Stimulated activated CD8-positive, alpha-beta memory T cell treated with anti-CD3 and anti-CD28 coated beads, Interleukin-12 subunit alpha, Interleukin-12 subunit beta, amount 100 ng/mL, for 4 hours (primary cell): ENCODE measurements at regions not wholly inside any gene's neighbourhood (a gene's known extent, or its start where the extent isn't known, plus 50 kb on each side); places are given as distances from the start of the nearest gene placed in this dataset.
"Not testable (repeated sequence)": the region's sequence is repeated elsewhere in the genome, so short reads cannot be mapped to it uniquely, and the experiment has no call there.

ENCODE experiments used
- DNase-seq: peaks from one replicate; pipeline ENCODE4 v3.0.0-alpha.2; 2020; ENCODE audit warnings: low read depth

GRCh38 chr3:95759614-95760301 is 1054.6 kb upstream of the EPHA6 start:
- DNase-seq = no peak

DNA sequence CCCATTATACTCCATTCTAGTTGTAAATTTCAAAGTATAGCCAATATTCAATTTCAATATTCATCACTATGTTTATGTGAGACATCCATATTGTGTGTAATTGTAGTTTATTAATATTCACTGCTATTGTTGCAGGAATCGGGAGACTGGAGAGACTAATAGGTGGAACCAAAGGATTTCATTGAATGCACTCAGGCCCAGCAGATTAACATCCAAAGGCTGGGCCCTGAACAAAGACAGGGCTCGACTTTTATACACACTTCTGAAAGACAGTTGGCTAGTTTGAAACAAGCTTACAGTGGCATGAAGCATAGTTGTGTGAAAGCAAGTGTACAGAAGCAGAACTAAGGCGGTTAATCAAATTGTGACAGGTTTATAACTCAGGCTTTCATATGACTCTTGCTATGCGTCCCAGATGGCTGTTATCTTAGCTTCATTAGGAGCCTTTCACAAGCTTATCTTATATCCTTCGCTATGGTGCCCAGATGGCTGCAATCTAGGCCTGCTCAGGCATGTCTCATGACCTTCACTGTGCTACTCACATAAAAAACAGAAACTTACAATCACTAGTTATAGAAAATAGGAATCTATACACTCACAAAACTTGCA is 1038.8 kb upstream of the EPHA6 start:
- DNase-seq = no peak

DNA sequence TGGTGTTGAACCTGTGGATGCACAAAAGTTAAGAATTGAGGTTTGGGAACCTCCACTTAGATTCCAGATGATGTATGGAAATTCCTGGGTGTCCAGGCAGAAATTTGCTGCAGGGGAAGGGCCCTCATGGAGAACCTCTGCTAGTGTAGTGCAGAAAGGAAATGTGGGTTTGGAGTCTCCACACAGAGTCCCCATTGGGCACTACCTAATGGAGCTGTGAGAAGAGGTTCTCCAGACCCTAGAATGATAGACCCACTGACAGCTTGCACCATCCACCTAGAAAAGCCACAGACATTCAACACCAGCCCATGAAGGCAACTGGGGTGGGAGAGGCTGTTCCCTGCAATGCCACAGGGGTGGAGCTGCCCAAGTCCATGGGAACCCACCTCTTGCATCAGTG is 1032.8 kb upstream of the EPHA6 start:
- no peak for DNase-seq

- DNase-seq = no peak
These were observed 1025.3 kb upstream of the EPHA6 start for GRCh38 chr3:95789111-95789510.

DNA sequence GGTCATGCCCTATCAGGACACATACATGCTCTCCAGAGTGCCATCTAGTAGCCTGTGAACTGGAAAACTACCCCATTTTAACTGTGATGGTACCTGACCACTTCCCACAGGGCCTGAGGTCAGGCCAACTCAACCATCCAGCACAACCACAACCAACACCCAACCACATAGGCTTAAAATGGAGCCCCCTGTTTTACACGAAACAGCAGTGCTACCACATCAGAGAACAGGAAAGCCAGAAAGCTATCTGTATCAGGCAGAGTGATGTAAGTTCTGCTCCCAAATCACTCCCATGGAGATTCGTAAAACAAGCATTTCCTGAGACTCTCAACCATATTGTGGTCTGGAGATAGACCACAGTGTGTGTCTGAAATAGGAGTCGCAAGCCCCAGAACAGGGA is 1017.3 kb upstream of the EPHA6 start:
- no peak for DNase-seq

DNA sequence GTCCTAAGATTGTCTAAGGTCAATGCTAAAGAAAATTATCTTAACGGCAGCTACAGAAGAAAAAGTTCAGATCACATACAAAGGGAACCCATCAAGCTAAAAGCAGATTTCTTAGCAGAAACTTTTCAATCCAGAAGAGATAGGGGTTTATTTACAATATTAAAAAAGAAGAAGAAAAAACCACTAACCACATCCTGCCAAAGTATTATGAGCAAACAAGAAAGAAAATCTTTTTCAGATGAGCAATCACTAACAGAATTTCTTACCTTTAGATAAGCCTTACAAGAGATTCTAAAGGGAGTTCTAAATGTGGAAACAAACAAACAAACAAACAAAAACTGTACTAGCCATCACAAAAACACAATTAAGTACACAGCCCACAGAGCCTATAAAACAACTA is 1015.8 kb upstream of the EPHA6 start:
- no peak for DNase-seq

- no peak for DNase-seq
These were observed 1003.9 kb upstream of the EPHA6 start for GRCh38 chr3:95810462-95810861.

DNA sequence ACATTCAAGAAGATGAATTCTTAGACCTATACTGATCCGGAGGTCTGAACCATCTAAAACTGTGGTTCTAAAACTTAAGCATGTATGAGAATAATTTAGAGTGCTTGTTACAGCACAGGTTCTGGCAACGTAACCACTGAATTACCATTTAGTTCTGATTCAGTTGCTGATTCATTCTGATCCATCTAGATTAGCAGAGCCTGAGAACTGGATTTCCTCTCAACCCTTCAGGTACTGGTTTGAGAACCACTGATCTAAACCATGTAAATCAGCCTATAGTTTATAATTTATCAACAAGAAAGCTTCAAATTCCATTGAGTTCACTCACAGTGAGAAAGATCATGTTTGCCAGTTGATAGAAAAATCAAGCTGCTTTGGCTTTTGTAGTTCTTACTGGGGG is 1001.1 kb upstream of the EPHA6 start:
- no peak for DNase-seq

DNA sequence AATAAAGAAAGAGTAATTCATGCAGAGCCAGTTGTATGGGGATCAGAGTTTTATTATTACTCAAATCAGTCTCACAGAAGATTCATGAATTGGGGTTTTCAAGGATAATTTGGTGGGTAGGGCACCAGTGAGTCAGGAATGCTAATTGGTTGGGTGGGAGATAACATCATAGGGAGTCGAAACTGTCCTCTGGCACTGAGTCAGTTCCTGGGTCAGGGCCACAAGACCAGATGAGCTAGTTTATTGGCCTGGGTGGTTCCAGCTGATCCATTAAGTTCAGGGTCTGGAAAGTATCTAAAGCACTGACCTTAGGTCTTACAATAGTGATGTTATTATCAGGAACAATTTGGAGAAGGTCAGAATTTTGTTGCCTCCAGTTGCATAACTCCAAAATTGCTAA is 998.6 kb upstream of the EPHA6 start:
- DNase-seq = no peak

GRCh38 chr3:95826419-95826818 is 988.0 kb upstream of the EPHA6 start:
- no peak for DNase-seq

GRCh38 chr3:95832146-95832545 is 982.2 kb upstream of the EPHA6 start:
- DNase-seq = no peak

GRCh38 chr3:95860628-95861027 is 953.8 kb upstream of the EPHA6 start:
- DNase-seq = not testable (repeated sequence)

DNA sequence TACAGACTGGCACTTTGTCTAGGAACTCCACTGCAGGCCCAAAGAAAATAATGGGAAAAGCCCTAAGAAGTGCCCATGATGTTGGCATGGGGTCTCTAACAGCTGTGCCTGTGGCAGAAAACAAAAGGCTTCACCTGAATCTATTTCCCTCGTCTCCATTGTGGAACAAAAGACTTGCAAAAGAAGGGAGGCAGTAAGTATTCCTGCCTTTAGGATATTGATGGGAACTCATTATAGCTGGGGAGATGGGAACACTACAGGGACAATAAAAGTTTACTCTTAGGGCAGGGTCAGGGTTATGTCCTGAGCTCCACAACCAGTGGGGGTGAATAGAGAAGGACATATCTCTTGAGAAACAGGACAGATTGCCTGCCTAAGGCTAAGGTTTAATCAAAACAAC is 930.6 kb upstream of the EPHA6 start:
- DNase-seq = no peak

DNA sequence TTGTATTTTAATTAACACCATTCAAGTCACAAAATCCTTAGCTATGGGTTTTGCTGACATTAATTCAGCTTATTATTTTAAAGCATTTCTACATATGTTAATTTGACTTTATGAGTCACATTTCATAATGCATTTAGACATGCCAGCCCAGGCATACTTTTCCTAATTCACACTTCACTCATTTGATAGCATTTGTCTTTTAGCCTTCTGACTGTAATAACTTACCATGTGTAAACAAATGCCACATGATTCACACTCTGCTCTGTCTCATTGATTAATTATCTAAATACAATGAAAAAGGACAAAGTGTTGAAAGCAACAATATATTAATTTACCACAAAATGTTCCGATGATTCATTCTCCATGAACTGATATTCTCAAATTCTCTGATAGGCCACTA is 927.8 kb upstream of the EPHA6 start:
- DNase-seq = no peak

DNA sequence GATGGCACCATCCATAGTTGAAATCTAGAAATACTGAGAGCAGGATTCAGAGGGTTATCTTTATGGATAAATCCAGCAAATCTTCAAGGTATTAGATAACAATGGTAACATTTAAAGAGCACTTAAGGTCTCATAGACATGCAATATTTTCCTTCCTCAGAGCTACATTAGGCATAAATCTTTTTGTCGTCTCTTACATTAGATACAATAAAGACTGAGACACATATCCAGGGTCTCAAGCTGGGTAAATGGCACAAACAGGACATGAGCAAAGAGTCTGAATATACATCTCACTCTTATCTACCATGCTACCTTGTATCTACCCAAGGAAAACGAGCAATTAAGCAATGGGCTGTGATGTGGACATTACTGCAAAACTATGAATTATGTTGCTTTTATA is 927.3 kb upstream of the EPHA6 start:
- no peak for DNase-seq

DNA sequence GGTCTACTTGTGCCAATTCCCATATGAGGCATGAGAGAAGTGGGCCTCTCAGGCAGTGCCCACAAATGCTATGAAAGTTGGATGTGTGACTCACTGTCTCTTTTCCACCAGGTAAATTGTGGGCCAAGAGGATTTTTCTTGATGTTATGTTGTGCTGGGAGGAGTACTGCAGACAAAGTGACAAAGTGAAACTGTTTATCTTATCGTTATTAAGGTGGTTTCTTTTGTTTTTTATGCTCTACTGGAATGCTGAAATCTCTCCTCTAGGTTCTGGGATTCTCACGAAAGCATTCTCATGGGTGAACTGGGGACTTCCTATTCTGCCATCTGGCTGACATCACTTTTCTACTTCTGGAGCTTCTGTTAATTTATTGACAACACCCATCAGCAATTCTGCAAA is 919.6 kb upstream of the EPHA6 start:
- DNase-seq = no peak

DNA sequence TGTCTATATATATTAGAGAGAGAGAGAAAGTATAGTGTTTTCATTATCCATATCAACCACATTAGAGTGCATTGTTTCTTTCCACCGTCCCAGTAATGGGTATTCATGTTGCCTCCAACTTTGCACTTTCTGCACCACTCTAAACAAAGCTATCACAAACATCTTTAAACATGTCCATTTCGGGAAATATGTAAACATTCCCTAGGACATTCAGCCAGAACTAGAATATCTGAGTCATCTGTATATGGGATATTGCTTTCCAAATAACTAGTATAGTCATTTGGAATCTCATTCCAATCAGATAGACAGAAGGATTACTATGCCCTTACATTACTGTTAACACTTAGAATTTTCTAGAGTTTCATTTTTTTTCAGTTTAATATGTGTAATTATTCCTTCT is 914.9 kb upstream of the EPHA6 start:
- DNase-seq = no peak

DNA sequence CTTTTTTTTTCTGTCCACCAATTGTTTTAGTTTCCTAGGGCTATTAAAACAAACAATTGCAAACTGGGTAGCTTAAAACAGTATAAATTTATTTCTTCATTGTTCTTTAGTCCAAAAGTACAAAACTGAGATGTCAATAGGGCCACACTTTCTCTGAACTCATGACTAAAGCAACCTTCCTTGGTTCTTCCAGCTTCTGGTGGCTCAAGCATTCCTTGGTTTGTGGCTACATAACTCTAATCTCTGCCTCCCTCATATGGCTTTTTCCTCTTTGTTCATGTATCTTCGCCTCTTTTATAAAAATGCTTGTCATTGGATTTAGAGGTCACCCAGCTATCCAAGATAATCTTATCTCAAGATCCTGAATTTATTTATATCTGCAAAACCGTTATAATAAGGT is 914.5 kb upstream of the EPHA6 start:
- DNase-seq = no peak

DNA sequence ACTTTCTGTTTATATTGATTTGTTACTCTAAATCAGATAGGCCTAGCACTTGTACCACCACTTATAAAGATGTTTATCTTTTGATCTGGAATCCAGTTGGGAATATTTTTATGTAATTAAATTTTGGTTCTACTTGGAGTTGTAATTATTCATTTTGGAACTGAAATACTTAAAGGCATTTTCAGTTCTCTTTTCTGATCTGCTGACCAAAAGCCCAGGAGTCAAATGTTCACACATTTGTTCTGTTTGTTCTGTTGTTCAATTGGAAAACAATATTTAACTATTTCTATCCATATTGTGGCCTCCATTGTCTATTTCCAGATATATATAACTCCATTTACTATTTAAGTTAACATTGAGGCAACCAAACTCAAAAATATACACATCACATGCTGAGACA is 912.4 kb upstream of the EPHA6 start:
- DNase-seq = no peak

DNA sequence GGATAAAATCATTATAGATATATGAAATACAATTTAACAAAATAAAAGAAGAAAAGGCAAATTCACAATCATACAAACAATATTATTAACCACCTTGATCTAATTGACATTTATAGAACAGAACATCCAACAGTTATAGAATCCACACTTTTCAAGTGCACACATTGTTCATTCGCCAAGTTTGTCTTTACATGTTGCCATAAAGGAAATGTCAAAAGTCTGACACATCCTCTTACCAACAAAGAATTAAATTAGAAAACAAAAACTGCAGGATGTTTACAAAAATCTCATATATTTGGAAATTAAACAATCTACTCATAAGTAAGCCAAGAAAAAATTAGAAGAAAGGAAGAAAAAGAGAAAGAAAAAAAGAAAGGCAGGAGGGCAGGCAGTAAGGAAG is 909.2 kb upstream of the EPHA6 start:
- DNase-seq = no peak

DNA sequence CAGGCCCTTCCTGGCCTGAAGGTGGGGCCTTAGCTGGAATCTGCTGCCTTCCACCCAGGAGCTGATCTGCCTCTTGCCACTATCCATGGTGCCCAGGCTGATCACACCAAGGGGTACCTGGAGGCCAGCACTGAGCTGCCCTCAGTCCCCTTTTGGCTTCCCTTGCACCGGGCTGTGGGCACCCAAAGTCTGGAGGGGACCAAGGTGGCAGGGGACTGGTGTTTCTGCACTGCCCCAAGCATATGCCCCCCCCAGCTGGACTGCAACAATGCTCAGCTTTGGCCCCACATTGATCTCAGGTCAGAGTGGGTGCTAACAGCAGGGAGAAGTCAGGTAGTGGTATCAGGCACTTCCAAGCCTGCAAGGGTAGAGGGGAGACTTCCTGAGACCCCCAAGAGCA is 902.6 kb upstream of the EPHA6 start:
- DNase-seq = no peak

GRCh38 chr3:95923496-95924210 is 890.7 kb upstream of the EPHA6 start:
- DNase-seq = no peak

DNA sequence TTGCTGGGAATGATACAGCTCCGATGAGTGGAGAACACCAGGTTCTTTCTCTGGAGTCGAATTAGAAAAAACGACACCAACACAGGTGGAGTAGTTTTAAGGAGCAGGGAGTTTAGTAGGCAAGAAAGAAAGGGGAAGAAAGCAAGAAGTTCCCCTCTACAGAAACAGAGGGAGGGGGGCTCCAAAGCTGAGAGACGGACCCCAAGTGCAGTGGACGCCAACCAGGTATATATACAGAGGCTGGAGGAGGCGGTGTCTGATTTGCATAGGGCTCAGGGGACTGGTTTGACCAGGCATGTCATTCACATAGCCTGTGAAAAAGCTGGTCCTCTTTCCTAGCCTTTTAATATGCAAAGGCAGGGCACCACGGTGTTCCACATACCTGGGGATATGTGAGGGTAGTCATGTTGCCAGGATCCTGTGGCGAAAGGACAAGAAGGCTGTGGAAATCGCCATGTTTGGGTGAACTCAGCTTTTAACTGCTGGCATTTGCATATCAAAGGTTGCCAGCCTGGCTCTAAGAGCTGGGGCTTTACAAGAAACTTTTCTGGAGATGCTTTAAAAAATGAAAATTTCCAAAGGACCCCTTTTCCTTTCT is 887.4 kb upstream of the EPHA6 start:
- DNase-seq = no peak
